Ishikawa (cell line): ENCODE measurements at regions not wholly inside any gene's neighbourhood (a gene's known extent, or its start where the extent isn't known, plus 50 kb on each side); places are given as distances from the start of the nearest gene placed in this dataset.

Experiments used
- CEBPB ChIP-seq: IDR thresholded peaks from 2 replicates; pipeline ENCODE4 v1.6.1; 2012
- CREB1 ChIP-seq: IDR thresholded peaks from 2 replicates; pipeline ENCODE4 v1.6.1; 2012; ENCODE audit warnings: low read depth
- EGR1 ChIP-seq: IDR thresholded peaks from 2 replicates; pipeline ENCODE4 v1.6.1; 2012
- EP300 ChIP-seq: IDR thresholded peaks from 2 replicates; pipeline ENCODE4 v1.6.1; 2012; ENCODE audit warnings: borderline replicate concordance
- FOXM1 ChIP-seq: IDR thresholded peaks from 2 replicates; pipeline ENCODE4 v1.6.1; 2012; ENCODE audit warnings: low read depth, borderline replicate concordance
- MAX ChIP-seq: IDR thresholded peaks from 2 replicates; pipeline ENCODE4 v1.6.1; 2012
- NFIC ChIP-seq: IDR thresholded peaks from 2 replicates; pipeline ENCODE4 v1.6.1; 2012
- RAD21 ChIP-seq: IDR thresholded peaks from 2 replicates; pipeline ENCODE4 v1.6.1; 2012; ENCODE audit warnings: low read depth
- REST ChIP-seq: IDR thresholded peaks from 2 replicates; pipeline ENCODE4 v1.6.1; 2012; ENCODE audit warnings: low read depth, mild to moderate bottlenecking
- TAF1 ChIP-seq: IDR thresholded peaks from 2 replicates; pipeline ENCODE4 v1.6.1; 2012; ENCODE audit warnings: low read depth, mild to moderate bottlenecking
- TCF12 ChIP-seq: IDR thresholded peaks from 2 replicates; pipeline ENCODE4 v1.6.1; 2012; ENCODE audit warnings: low read depth
- TEAD4 ChIP-seq: IDR thresholded peaks from 2 replicates; pipeline ENCODE4 v1.6.1; 2012
- USF1 ChIP-seq: IDR thresholded peaks from 2 replicates; pipeline ENCODE4 v1.6.1; 2012
- YY1 ChIP-seq: IDR thresholded peaks from 2 replicates; pipeline ENCODE4 v1.6.1; 2012; ENCODE audit warnings: low read depth
- ZBTB7A ChIP-seq: IDR thresholded peaks from 2 replicates; pipeline ENCODE4 v1.6.1; 2012; ENCODE audit warnings: low read depth

GRCh38 chr20:60123652-60124051 lies 165.4 kb downstream of the CDH26 start:
- no peak for TF ChIP-seq TCF12

- TF ChIP-seq RAD21, result no peak
- no peak for TF ChIP-seq MAX
- no peak for TF ChIP-seq REST
- no peak for TF ChIP-seq EP300
- TF ChIP-seq FOXM1, result no peak
- TF ChIP-seq NFIC, result no peak
- TF ChIP-seq TCF12, result no peak
- no peak for TF ChIP-seq CREB1
- TF ChIP-seq USF1, result no peak
- no peak for TF ChIP-seq TAF1
- no peak for TF ChIP-seq TEAD4
- TF ChIP-seq EGR1, result no peak
- TF ChIP-seq CEBPB, result no peak
- TF ChIP-seq YY1, result no peak
- TF ChIP-seq ZBTB7A, result no peak
These were observed 166.7 kb downstream of the CDH26 start for GRCh38 chr20:60124776-60125381.

- TF ChIP-seq ZBTB7A (no peak), MAX (no peak), CREB1 (no peak), RAD21 (no peak)
These were observed 167.3 kb downstream of the CDH26 start for GRCh38 chr20:60125513-60125912.

GRCh38 chr20:60126975-60127374 lies 168.8 kb downstream of the CDH26 start:
- TF ChIP-seq CEBPB (no peak), USF1 (no peak), YY1 (no peak), REST (no peak), CREB1 (no peak), EP300 (no peak), TCF12 (no peak), MAX (no peak)

- TF ChIP-seq EGR1, result no peak
- no peak for TF ChIP-seq FOXM1
- TF ChIP-seq CEBPB, result no peak
- TF ChIP-seq USF1, result no peak
These were observed 173.2 kb downstream of the CDH26 start for GRCh38 chr20:60131375-60131774.

- TF ChIP-seq FOXM1 (no peak), TEAD4 (no peak), TAF1 (no peak), ZBTB7A (no peak), TCF12 (no peak), USF1 (no peak), EGR1 (no peak), RAD21 (no peak), EP300 (no peak), YY1 (no peak), CREB1 (no peak), CEBPB (no peak), NFIC (no peak), MAX (no peak), REST (no peak)
These were observed 174.1 kb downstream of the CDH26 start for GRCh38 chr20:60132162-60132826.
